ENCODE measurements at regions not wholly inside any gene's neighbourhood (a gene's known extent, or its start where the extent isn't known, plus 50 kb on each side); places are given as distances from the start of the nearest gene placed in this dataset.
"Not testable (repeated sequence)": the region's sequence is repeated elsewhere in the genome, so short reads cannot be mapped to it uniquely, and the experiment has no call there.

GRCh38 chr14:97116546-97116945 lies 319.4 kb downstream of the VRK1 start:
- no peak for DNase-seq (ENCODE audit: low read depth)
- no peak overlapping the region for H3K4me3 ChIP-seq (ENCODE audit: low read depth, low read length)
- TF ChIP-seq CTCF (conservative IDR thresholded peaks at IDR 0.05; ENCODE audit: low read depth, low read length): no peak

- DNase-seq (ENCODE audit: low read depth): no peak
- no peak overlapping the region for H3K4me3 ChIP-seq (ENCODE audit: low read depth, low read length)
Measured at GRCh38 chr14:97117693-97118092, 320.5 kb downstream of the VRK1 start.

GRCh38 chr14:97120204-97120603 lies 323.0 kb downstream of the VRK1 start:
- no peak overlapping the region for H3K4me3 ChIP-seq (ENCODE audit: low read depth, low read length)
- TF ChIP-seq CTCF (conservative IDR thresholded peaks at IDR 0.05; ENCODE audit: low read depth, low read length): no peak
- no peak for DNase-seq (ENCODE audit: low read depth)

More at GRCh38 chr14:97117693-97118092, 320.5 kb downstream of the VRK1 start:
- no peak for TF ChIP-seq CTCF (conservative IDR thresholded peaks at IDR 0.05; ENCODE audit: low read depth, low read length)

GRCh38 chr14:97120611-97121031 lies 323.4 kb downstream of the VRK1 start:
- no peak for TF ChIP-seq CTCF (conservative IDR thresholded peaks at IDR 0.05; ENCODE audit: low read depth, low read length)
- no peak overlapping the region for H3K4me3 ChIP-seq (ENCODE audit: low read depth, low read length)
- no peak for DNase-seq (ENCODE audit: low read depth)

- TF ChIP-seq CTCF (conservative IDR thresholded peaks at IDR 0.05; ENCODE audit: low read depth, low read length): no peak
- H3K4me3 ChIP-seq (ENCODE audit: low read depth, low read length): no peak overlapping the region
- DNase-seq (ENCODE audit: low read depth): no peak
Measured at GRCh38 chr14:97129639-97130038, 332.5 kb downstream of the VRK1 start.

- H3K4me3 ChIP-seq (ENCODE audit: low read depth, low read length); DNase-seq (ENCODE audit: low read depth): not testable (repeated sequence)
Measured at GRCh38 chr14:97135847-97136246, 338.7 kb downstream of the VRK1 start.

- no peak for DNase-seq (ENCODE audit: low read depth)
- TF ChIP-seq CTCF (conservative IDR thresholded peaks at IDR 0.05; ENCODE audit: low read depth, low read length): no peak
- H3K4me3 ChIP-seq (ENCODE audit: low read depth, low read length): no peak overlapping the region
Measured at GRCh38 chr14:97137705-97138104, 340.5 kb downstream of the VRK1 start.

- no peak for DNase-seq (ENCODE audit: low read depth)
- H3K4me3 ChIP-seq (ENCODE audit: low read depth, low read length): no peak overlapping the region
- TF ChIP-seq CTCF (conservative IDR thresholded peaks at IDR 0.05; ENCODE audit: low read depth, low read length): no peak
Measured at GRCh38 chr14:97138801-97139200, 341.6 kb downstream of the VRK1 start.

Measured in epithelial cell of proximal tubule (primary cell).